ENCODE measurements at regions not wholly inside any gene's neighbourhood (a gene's known extent, or its start where the extent isn't known, plus 50 kb on each side); places are given as distances from the start of the nearest gene placed in this dataset.

DNA sequence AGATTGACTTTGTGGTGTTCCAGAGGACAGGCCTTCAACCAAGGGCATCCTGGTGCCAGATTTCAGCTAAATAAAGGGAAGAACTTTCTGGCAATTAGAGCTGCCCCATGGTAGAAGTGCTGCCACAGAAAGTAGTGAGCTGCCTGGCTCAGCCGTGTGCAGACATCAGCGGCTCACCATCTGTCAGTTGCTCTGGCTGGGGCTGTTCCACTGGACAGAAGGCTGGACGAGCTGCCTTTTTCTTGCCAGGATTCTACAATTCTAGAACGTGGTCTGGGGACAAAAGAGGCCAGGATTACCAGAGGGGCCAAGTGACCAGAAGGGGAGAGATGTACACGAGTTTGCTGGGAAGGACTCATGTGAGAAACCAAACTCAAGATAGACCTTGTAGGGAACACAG, 107.0 kb upstream of the RPL38 start:
- TF ChIP-seq, protein P1, sequence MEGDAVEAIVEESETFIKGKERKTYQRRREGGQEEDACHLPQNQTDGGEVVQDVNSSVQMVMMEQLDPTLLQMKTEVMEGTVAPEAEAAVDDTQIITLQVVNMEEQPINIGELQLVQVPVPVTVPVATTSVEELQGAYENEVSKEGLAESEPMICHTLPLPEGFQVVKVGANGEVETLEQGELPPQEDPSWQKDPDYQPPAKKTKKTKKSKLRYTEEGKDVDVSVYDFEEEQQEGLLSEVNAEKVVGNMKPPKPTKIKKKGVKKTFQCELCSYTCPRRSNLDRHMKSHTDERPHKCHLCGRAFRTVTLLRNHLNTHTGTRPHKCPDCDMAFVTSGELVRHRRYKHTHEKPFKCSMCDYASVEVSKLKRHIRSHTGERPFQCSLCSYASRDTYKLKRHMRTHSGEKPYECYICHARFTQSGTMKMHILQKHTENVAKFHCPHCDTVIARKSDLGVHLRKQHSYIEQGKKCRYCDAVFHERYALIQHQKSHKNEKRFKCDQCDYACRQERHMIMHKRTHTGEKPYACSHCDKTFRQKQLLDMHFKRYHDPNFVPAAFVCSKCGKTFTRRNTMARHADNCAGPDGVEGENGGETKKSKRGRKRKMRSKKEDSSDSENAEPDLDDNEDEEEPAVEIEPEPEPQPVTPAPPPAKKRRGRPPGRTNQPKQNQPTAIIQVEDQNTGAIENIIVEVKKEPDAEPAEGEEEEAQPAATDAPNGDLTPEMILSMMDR (IDR thresholded peaks at IDR 0.05), result no peak
- Histone ChIP-seq H3K27me3 (ENCODE audit: insufficient read depth in 3 of 3, low read length in 2 of 3) (peaks cover 0 to 2% (median 0%) of the 10 kb centered on the region in 3 donors), H3K27ac (no peak overlapping the region), H3K9me3 (no peaks in the 10 kb centered on the region), H3K4me3 (no peak overlapping the region), H3K36me3 (ENCODE audit: insufficient read depth in 1 of 2, low read depth in 1 of 2) (no peaks in the 10 kb centered on the region), H3K4me1 (no peaks in the 10 kb centered on the region)
- no peak for ATAC-seq
- no peak for DNase-seq
- intact Hi-C loops (cut with DNase I), result no loop called here
- 26 to 35% (median 26%) methylated on average over 5 of the region's 5 CpGs for WGBS, 3 donors

DNA sequence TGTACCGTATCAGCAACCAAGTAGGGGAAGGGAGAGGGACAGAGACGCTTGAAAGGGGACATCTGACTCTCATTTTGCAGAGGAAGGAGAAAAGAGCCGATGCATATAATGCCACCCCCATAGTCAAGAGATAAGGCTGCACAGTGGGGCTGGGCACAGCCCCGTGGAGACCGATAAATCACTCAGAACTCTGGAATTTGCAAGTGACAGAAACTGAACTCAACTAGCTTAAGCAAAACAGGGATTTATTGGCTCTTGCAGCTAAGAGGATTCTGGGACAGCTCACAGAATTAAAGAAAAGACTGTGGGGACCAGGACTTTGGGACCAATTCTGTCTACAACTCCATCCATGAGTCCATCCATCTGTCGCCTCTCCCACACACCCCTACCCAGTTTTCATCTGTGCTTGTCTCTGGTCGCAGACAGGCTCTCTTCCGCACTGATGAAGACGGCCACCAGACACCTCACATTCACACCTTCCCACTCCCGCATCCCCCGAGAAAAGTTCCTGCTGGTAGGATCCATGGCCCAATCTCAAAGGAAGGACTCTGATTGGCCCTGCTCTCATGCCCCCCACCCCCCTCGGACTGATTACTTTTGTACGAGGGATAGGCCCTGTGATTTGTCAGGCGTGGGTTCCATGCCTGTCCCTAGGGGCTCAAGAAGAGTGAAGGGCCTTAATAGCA, 105.9 kb upstream of the RPL38 start:
- Histone ChIP-seq H3K9me3 (no peaks in the 10 kb centered on the region), H3K4me1 (no peaks in the 10 kb centered on the region), H3K27ac (no peak overlapping the region), H3K27me3 (ENCODE audit: insufficient read depth in 3 of 3, low read length in 2 of 3) (peaks cover 0 to 6% (median 6%) of the 10 kb centered on the region in 3 donors), H3K4me3 (no peak overlapping the region), H3K36me3 (ENCODE audit: insufficient read depth in 1 of 2, low read depth in 1 of 2) (no peaks in the 10 kb centered on the region)
- TF ChIP-seq, protein P1 (IDR thresholded peaks at IDR 0.05), result no peak
- ATAC-seq, result no peak
- WGBS, 3 donors, result 68 to 73% (median 70%) methylated on average over 14 of the region's 14 CpGs
- intact Hi-C loops (cut with DNase I), result no loop called here
- DNase-seq, result no peak

DNA sequence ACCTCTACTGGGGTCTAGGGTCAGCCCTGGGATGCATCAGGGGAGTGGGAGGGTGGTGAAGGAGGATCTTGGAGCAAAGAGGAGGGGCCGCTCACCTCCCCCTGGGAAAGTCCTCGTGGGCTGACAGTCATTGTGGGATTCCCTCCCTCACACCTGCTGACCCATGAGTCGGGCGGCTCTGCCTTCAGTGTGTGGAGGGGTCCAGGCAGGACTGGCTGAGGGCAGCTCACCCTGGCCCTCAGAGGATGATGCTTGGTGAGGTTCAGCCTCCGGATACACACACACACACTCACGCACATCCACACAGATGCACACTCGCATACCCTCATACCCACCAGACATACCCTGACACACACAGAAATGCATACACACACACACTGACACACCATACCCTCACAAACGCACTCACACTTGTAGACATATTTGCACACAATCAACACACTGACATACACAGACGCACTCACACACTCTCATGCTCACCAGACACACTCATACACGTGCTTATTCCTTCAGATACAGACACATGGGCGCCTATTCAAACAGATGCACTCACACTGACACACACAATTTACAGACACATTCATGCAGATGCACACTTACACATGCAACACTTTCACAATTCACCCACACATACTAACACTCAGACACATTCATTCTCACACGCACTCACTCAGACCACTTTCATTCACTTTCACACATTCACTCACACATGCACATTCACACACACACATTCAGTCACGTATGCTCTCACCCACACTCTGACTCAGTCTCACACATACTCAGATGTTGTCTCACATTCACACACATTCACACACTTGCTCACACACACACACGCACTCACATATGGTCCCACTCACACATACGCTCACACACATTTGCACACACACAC, 105.1 kb upstream of the RPL38 start:
- ATAC-seq, result no peak
- Histone ChIP-seq H3K9me3 (no peaks in the 10 kb centered on the region), H3K27ac (no peak overlapping the region), H3K4me1 (no peaks in the 10 kb centered on the region), H3K36me3 (ENCODE audit: insufficient read depth in 1 of 2, low read depth in 1 of 2) (no peaks in the 10 kb centered on the region), H3K4me3 (no peak overlapping the region), H3K27me3 (ENCODE audit: insufficient read depth in 3 of 3, low read length in 2 of 3) (peaks cover 0 to 9% (median 7%) of the 10 kb centered on the region in 3 donors)
- 85 to 90% (median 85%) methylated on average over 13 to 15 of the region's 15 CpGs for WGBS, 3 donors
- TF ChIP-seq, protein P1 (IDR thresholded peaks at IDR 0.05), result no peak
- intact Hi-C loops (cut with DNase I), result no loop called here
- no peak for DNase-seq

DNA sequence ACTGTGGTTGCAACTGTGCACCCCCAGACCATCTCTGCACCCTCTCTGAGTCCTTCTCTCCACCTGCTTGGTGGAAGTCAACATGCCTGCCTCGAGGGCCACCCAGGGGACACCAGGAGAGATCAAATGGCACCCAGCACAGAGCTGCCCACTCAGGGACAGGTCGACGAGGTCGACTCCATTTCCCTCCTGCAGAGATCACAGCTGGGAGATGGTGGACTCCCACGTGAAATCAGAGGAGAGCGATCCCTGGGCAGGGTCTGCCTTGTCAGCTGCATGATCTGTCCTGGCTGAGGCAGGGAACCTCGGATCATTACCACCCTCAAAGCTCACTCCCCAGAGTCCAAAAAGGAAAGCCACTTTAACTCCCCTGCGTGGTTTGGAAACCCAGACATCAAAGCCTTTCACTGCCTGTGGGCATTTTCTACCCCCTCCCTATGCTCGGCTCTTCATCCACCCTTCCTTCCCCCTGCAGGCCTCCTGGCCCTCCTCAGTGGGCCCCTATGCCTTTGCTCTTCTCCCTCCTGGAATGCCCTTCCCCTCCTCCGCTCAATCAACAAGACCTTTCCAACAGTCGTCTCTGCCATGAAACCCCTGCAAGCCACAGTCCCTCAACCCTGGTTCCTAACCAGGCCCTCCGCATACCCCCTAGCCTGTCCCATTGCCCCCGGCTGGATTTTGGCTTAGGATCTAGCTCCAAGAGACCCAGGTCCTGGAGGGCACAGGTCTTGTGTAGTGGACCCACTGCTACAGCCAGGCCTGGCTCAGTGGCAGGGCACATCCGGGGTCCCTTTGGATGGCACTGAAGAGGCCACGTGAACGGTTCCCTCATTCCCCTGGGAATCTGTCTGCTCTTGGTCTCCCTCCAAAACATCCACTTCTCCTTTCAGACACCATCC, 103.8 kb upstream of the RPL38 start:
- no peak for DNase-seq
- peaks cover 0 to 12% (median 9%) of the 10 kb centered on the region in 3 donors for H3K27me3 ChIP-seq (ENCODE audit: insufficient read depth in 3 of 3, low read length in 2 of 3)
- no peak overlapping the region for H3K27ac ChIP-seq
- no peak for ATAC-seq
- TF ChIP-seq, protein P1 (IDR thresholded peaks at IDR 0.05), result no peak
- intact Hi-C loops (cut with DNase I), result no loop called here
- H3K4me1 ChIP-seq, result no peaks in the 10 kb centered on the region
- WGBS, 3 donors, result 50 to 54% (median 52%) methylated on average over 16 of the region's 16 CpGs
- no peaks in the 10 kb centered on the region for H3K36me3 ChIP-seq (ENCODE audit: insufficient read depth in 1 of 2, low read depth in 1 of 2)
- H3K9me3 ChIP-seq, result no peaks in the 10 kb centered on the region
- no peak overlapping the region for H3K4me3 ChIP-seq

Measured in psoas muscle (tissue), 7 donors.